ENCODE measurements at regions not wholly inside any gene's neighbourhood (a gene's known extent, or its start where the extent isn't known, plus 50 kb on each side); places are given as distances from the start of the nearest gene placed in this dataset.

GRCh38 chr5:3340471-3340870, 255.2 kb upstream of the IRX1 start:
- Histone ChIP-seq H3K4me3 (ENCODE audit: low read length in 3 of 3) (no peak overlapping the region), H3K4me1 (ENCODE audit: control insufficient read depth in 3 of 3, insufficient read depth in 3 of 3, low read length in 3 of 3) (no peaks in the 10 kb centered on the region), H3K27me3 (ENCODE audit: control insufficient read depth in 3 of 3, insufficient read depth in 3 of 3, low read length in 3 of 3) (peaks cover 0 to 24% (median 15%) of the 10 kb centered on the region in 3 donors), H3K9ac (ENCODE audit: low read depth in 1 of 3, low read length in 3 of 3) (no peak overlapping the region), H3K27ac (ENCODE audit: low read depth, low read length) (no peak overlapping the region), H3K36me3 (ENCODE audit: control insufficient read depth in 3 of 3, insufficient read depth in 3 of 3, low read length in 3 of 3) (no peaks in the 10 kb centered on the region), H3K9me3 (ENCODE audit: control insufficient read depth in 3 of 3, low read length in 3 of 3) (no peaks in the 10 kb centered on the region)

GRCh38 chr5:3339798-3340115, 255.9 kb upstream of the IRX1 start:
- no peak overlapping the region for H3K4me3 ChIP-seq (ENCODE audit: low read length in 3 of 3)
- no peaks in the 10 kb centered on the region for H3K36me3 ChIP-seq (ENCODE audit: control insufficient read depth in 3 of 3, insufficient read depth in 3 of 3, low read length in 3 of 3)
- no peaks in the 10 kb centered on the region for H3K4me1 ChIP-seq (ENCODE audit: control insufficient read depth in 3 of 3, insufficient read depth in 3 of 3, low read length in 3 of 3)
- H3K9me3 ChIP-seq (ENCODE audit: control insufficient read depth in 3 of 3, low read length in 3 of 3), result no peaks in the 10 kb centered on the region
- peaks cover 0 to 22% (median 10%) of the 10 kb centered on the region in 3 donors for H3K27me3 ChIP-seq (ENCODE audit: control insufficient read depth in 3 of 3, insufficient read depth in 3 of 3, low read length in 3 of 3)
- H3K9ac ChIP-seq (ENCODE audit: low read depth in 1 of 3, low read length in 3 of 3), result no peak overlapping the region
- no peak overlapping the region for H3K27ac ChIP-seq (ENCODE audit: low read depth, low read length)

DNA sequence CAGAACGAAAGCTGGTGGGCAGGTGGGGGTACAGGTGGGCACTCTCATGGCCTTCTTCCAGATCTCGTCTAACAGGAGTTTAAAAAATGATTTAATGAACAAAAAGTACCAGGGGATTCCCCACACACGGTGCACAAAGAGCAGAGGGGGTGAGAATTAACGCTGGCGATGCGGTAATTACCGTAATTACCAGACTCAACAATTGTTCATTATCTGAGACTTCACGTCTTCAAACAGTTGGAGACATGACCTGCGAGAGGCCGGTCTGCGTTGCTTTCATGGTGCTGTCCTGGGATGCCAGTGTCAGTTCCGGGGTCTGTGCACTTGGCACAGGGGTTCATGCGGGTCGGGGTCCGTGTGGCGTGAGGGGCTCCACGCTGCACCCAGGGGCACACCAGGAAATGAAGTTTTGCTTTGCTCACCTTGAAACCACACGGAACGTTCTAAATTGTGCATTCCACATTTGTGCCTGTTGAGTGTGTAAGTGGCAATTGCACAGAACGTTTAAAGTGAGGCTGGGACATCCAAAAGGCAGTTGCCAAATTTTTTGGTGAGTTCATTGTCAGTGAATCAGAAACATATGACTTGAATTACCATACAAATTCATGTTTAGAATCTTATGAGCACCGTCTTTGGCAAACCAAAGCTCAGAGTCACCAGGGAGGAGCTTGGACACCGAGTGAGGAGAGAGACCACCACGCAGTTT, 256.4 kb upstream of the IRX1 start:
- H3K4me3 ChIP-seq (ENCODE audit: low read length in 3 of 3), result no peak overlapping the region
- H3K9me3 ChIP-seq (ENCODE audit: control insufficient read depth in 3 of 3, low read length in 3 of 3), result no peaks in the 10 kb centered on the region
- H3K27me3 ChIP-seq (ENCODE audit: control insufficient read depth in 3 of 3, insufficient read depth in 3 of 3, low read length in 3 of 3), result peaks cover 0 to 19% (median 8%) of the 10 kb centered on the region in 3 donors
- no peak overlapping the region for H3K27ac ChIP-seq (ENCODE audit: low read depth, low read length)
- H3K9ac ChIP-seq (ENCODE audit: low read depth in 1 of 3, low read length in 3 of 3), result no peak overlapping the region
- H3K36me3 ChIP-seq (ENCODE audit: control insufficient read depth in 3 of 3, insufficient read depth in 3 of 3, low read length in 3 of 3), result no peaks in the 10 kb centered on the region
- no peaks in the 10 kb centered on the region for H3K4me1 ChIP-seq (ENCODE audit: control insufficient read depth in 3 of 3, insufficient read depth in 3 of 3, low read length in 3 of 3)

GRCh38 chr5:3337812-3338541, 257.7 kb upstream of the IRX1 start:
- no peaks in the 10 kb centered on the region for H3K9me3 ChIP-seq (ENCODE audit: control insufficient read depth in 3 of 3, low read length in 3 of 3)
- H3K4me3 ChIP-seq (ENCODE audit: low read length in 3 of 3), result no peak overlapping the region
- peaks cover 0 to 19% (median 7%) of the 10 kb centered on the region in 3 donors for H3K27me3 ChIP-seq (ENCODE audit: control insufficient read depth in 3 of 3, insufficient read depth in 3 of 3, low read length in 3 of 3)
- H3K4me1 ChIP-seq (ENCODE audit: control insufficient read depth in 3 of 3, insufficient read depth in 3 of 3, low read length in 3 of 3), result no peaks in the 10 kb centered on the region
- H3K9ac ChIP-seq (ENCODE audit: low read depth in 1 of 3, low read length in 3 of 3), result no peak overlapping the region
- H3K36me3 ChIP-seq (ENCODE audit: control insufficient read depth in 3 of 3, insufficient read depth in 3 of 3, low read length in 3 of 3), result no peaks in the 10 kb centered on the region
- H3K27ac ChIP-seq (ENCODE audit: low read depth, low read length), result no peak overlapping the region

GRCh38 chr5:3336666-3337065, 259.0 kb upstream of the IRX1 start:
- H3K36me3 ChIP-seq (ENCODE audit: control insufficient read depth in 3 of 3, insufficient read depth in 3 of 3, low read length in 3 of 3), result no peaks in the 10 kb centered on the region
- H3K27me3 ChIP-seq (ENCODE audit: control insufficient read depth in 3 of 3, insufficient read depth in 3 of 3, low read length in 3 of 3), result peaks cover 0 to 20% (median 7%) of the 10 kb centered on the region in 3 donors
- H3K9ac ChIP-seq (ENCODE audit: low read depth in 1 of 3, low read length in 3 of 3), result no peak overlapping the region
- no peaks in the 10 kb centered on the region for H3K4me1 ChIP-seq (ENCODE audit: control insufficient read depth in 3 of 3, insufficient read depth in 3 of 3, low read length in 3 of 3)
- H3K4me3 ChIP-seq (ENCODE audit: low read length in 3 of 3), result no peak overlapping the region
- H3K9me3 ChIP-seq (ENCODE audit: control insufficient read depth in 3 of 3, low read length in 3 of 3), result no peaks in the 10 kb centered on the region
- H3K27ac ChIP-seq (ENCODE audit: low read depth, low read length), result no peak overlapping the region

GRCh38 chr5:3335301-3335700, 260.3 kb upstream of the IRX1 start:
- H3K9me3 ChIP-seq (ENCODE audit: control insufficient read depth in 3 of 3, low read length in 3 of 3), result no peaks in the 10 kb centered on the region
- peaks cover 0 to 18% (median 11%) of the 10 kb centered on the region in 3 donors for H3K27me3 ChIP-seq (ENCODE audit: control insufficient read depth in 3 of 3, insufficient read depth in 3 of 3, low read length in 3 of 3)
- no peaks in the 10 kb centered on the region for H3K36me3 ChIP-seq (ENCODE audit: control insufficient read depth in 3 of 3, insufficient read depth in 3 of 3, low read length in 3 of 3)
- no peak overlapping the region for H3K27ac ChIP-seq (ENCODE audit: low read depth, low read length)
- H3K4me3 ChIP-seq (ENCODE audit: low read length in 3 of 3), result no peak overlapping the region
- H3K9ac ChIP-seq (ENCODE audit: low read depth in 1 of 3, low read length in 3 of 3), result no peak overlapping the region
- H3K4me1 ChIP-seq (ENCODE audit: control insufficient read depth in 3 of 3, insufficient read depth in 3 of 3, low read length in 3 of 3), result no peaks in the 10 kb centered on the region

- no peak overlapping the region for H3K27ac ChIP-seq (ENCODE audit: low read depth, low read length)
- peaks cover 0 to 18% (median 11%) of the 10 kb centered on the region in 3 donors for H3K27me3 ChIP-seq (ENCODE audit: control insufficient read depth in 3 of 3, insufficient read depth in 3 of 3, low read length in 3 of 3)
- H3K9me3 ChIP-seq (ENCODE audit: control insufficient read depth in 3 of 3, low read length in 3 of 3), result peaks cover 0 to 2% (median 0%) of the 10 kb centered on the region in 3 donors
- no peaks in the 10 kb centered on the region for H3K36me3 ChIP-seq (ENCODE audit: control insufficient read depth in 3 of 3, insufficient read depth in 3 of 3, low read length in 3 of 3)
- H3K4me3 ChIP-seq (ENCODE audit: low read length in 3 of 3), result no peak overlapping the region
- no peak overlapping the region for H3K9ac ChIP-seq (ENCODE audit: low read depth in 1 of 3, low read length in 3 of 3)
- no peaks in the 10 kb centered on the region for H3K4me1 ChIP-seq (ENCODE audit: control insufficient read depth in 3 of 3, insufficient read depth in 3 of 3, low read length in 3 of 3)
Observed at GRCh38 chr5:3333836-3334235, 261.8 kb upstream of the IRX1 start.

DNA sequence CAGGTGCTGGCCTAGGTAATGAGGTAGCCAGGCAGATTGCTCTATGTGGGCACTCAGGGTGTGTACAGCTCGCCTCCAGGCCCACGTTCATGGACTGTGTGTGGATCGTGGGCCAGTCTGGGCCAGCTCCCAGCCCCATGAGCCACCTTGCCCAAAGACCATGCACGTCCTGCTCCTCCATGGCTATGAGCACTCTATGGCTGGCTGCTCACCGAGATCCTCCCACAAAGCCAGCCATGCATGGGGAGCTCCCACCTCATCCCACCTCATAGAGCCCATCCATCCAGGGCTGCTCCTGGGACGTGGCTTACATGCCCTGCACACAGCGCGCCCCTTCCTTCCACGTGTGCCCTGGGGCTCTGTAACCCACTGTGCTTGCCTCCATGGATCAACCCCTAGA, 262.5 kb upstream of the IRX1 start:
- no peaks in the 10 kb centered on the region for H3K4me1 ChIP-seq (ENCODE audit: control insufficient read depth in 3 of 3, insufficient read depth in 3 of 3, low read length in 3 of 3)
- H3K36me3 ChIP-seq (ENCODE audit: control insufficient read depth in 3 of 3, insufficient read depth in 3 of 3, low read length in 3 of 3), result no peaks in the 10 kb centered on the region
- peaks cover 0 to 2% (median 0%) of the 10 kb centered on the region in 3 donors for H3K9me3 ChIP-seq (ENCODE audit: control insufficient read depth in 3 of 3, low read length in 3 of 3)
- no peak overlapping the region for H3K27ac ChIP-seq (ENCODE audit: low read depth, low read length)
- peaks cover 0 to 15% (median 8%) of the 10 kb centered on the region in 3 donors for H3K27me3 ChIP-seq (ENCODE audit: control insufficient read depth in 3 of 3, insufficient read depth in 3 of 3, low read length in 3 of 3)
- H3K9ac ChIP-seq (ENCODE audit: low read depth in 1 of 3, low read length in 3 of 3), result no peak overlapping the region
- H3K4me3 ChIP-seq (ENCODE audit: low read length in 3 of 3), result no peak overlapping the region

DNA sequence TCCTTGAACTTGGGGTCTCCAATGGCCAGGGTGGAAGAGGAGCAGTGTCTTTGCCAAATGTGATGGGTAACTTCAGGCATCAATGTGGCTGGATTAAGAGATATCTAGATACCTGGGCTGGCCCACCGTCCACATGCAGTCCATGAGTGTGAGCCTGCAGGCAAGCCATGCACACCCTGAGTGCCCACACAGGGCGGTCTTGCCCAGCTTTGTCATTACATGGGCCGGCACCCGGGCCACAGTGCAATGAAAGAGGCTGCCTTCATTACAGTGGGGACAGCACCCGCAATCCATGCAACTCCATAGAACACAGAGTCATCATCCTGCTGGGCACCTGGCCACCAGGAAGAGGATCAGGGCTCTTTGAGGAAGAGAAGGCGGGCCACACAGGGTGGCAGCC, 263.8 kb upstream of the IRX1 start:
- Histone ChIP-seq H3K9me3 (ENCODE audit: control insufficient read depth in 3 of 3, low read length in 3 of 3) (peaks cover 0 to 2% (median 0%) of the 10 kb centered on the region in 3 donors), H3K9ac (ENCODE audit: low read depth in 1 of 3, low read length in 3 of 3) (no peak overlapping the region), H3K27ac (ENCODE audit: low read depth, low read length) (no peak overlapping the region), H3K4me1 (ENCODE audit: control insufficient read depth in 3 of 3, insufficient read depth in 3 of 3, low read length in 3 of 3) (no peaks in the 10 kb centered on the region), H3K36me3 (ENCODE audit: control insufficient read depth in 3 of 3, insufficient read depth in 3 of 3, low read length in 3 of 3) (no peaks in the 10 kb centered on the region), H3K27me3 (ENCODE audit: control insufficient read depth in 3 of 3, insufficient read depth in 3 of 3, low read length in 3 of 3) (peaks cover under 1 to 10% (median 5%) of the 10 kb centered on the region in 3 donors), H3K4me3 (ENCODE audit: low read length in 3 of 3) (no peak overlapping the region)

DNA sequence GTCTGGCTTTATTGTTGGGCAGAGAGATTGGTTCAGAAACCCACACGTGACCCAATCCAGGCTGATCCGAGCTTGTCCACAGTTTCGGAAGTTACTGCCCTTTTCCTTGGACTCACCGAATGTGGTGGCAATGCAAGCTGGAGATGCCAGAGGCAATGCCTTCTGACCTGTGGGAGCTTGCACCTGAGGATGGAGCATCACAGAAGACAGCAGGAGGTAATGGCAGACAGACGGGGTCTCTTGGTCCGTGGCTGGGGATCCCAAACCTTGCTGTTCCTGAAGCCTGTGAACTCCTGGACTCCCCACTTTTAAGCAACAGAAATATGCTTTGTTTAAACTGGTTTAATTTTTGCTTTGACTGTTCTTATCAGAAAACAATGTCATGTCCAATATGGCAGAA, 265.2 kb upstream of the IRX1 start:
- Histone ChIP-seq H3K4me1 (ENCODE audit: control insufficient read depth in 3 of 3, insufficient read depth in 3 of 3, low read length in 3 of 3) (peaks cover 0 to 4% (median 0%) of the 10 kb centered on the region in 3 donors), H3K27ac (ENCODE audit: low read depth, low read length) (no peak overlapping the region), H3K4me3 (ENCODE audit: low read length in 3 of 3) (no peak overlapping the region), H3K36me3 (ENCODE audit: control insufficient read depth in 3 of 3, insufficient read depth in 3 of 3, low read length in 3 of 3) (no peaks in the 10 kb centered on the region), H3K9ac (ENCODE audit: low read depth in 1 of 3, low read length in 3 of 3) (no peak overlapping the region), H3K9me3 (ENCODE audit: control insufficient read depth in 3 of 3, low read length in 3 of 3) (peaks cover 0 to 2% (median 0%) of the 10 kb centered on the region in 3 donors), H3K27me3 (ENCODE audit: control insufficient read depth in 3 of 3, insufficient read depth in 3 of 3, low read length in 3 of 3) (peaks cover 5 to 8% (median 7%) of the 10 kb centered on the region in 3 donors)

All from skeletal muscle tissue (tissue), 3 donors.